ENCODE measurements at regions not wholly inside any gene's neighbourhood (a gene's known extent, or its start where the extent isn't known, plus 50 kb on each side); places are given as distances from the start of the nearest gene placed in this dataset.

GRCh38 chr2:52818958-52819357 is 948.6 kb upstream of the CHAC2 start:
- no peak overlapping the region for H3K27ac ChIP-seq
- no peak overlapping the region for H3K4me3 ChIP-seq
- H3K9me3 ChIP-seq, result no peaks in the 10 kb centered on the region
- no peaks in the 10 kb centered on the region for H3K36me3 ChIP-seq
- TF ChIP-seq POLR2A (IDR thresholded peaks at IDR 0.05) (no peak), CTCF (IDR thresholded peaks at IDR 0.05) (no peak)
- no peaks in the 10 kb centered on the region for H3K4me1 ChIP-seq
- H3K27me3 ChIP-seq, result no peaks in the 10 kb centered on the region
- no peak for DNase-seq
- intact Hi-C loops (cut with DNase I; ENCODE audit: low total_unique reads), result no loop called here

GRCh38 chr2:52810460-52810859 is 957.1 kb upstream of the CHAC2 start:
- Histone ChIP-seq H3K36me3 (no peaks in the 10 kb centered on the region), H3K9me3 (no peaks in the 10 kb centered on the region), H3K4me1 (no peaks in the 10 kb centered on the region), H3K27ac (no peak overlapping the region), H3K4me3 (no peak overlapping the region), H3K27me3 (no peaks in the 10 kb centered on the region)
- TF ChIP-seq CTCF (IDR thresholded peaks at IDR 0.05), result no peak
- TF ChIP-seq POLR2A (IDR thresholded peaks at IDR 0.05), result no peak
- DNase-seq, result no peak
- intact Hi-C loops (cut with DNase I; ENCODE audit: low total_unique reads), result no loop called here

GRCh38 chr2:52805901-52806410 is 961.6 kb upstream of the CHAC2 start:
- Histone ChIP-seq H3K4me3 (no peak overlapping the region), H3K36me3 (no peaks in the 10 kb centered on the region), H3K9me3 (peaks cover 0 to 3% of the 10 kb centered on the region in 2 donors), H3K27ac (no peak overlapping the region), H3K4me1 (no peaks in the 10 kb centered on the region), H3K27me3 (no peaks in the 10 kb centered on the region)
- TF ChIP-seq POLR2A (IDR thresholded peaks at IDR 0.05) (no peak), CTCF (IDR thresholded peaks at IDR 0.05) (no peak)
- DNase-seq, result no peak
- intact Hi-C loops (cut with DNase I; ENCODE audit: low total_unique reads), result no loop called here

DNA sequence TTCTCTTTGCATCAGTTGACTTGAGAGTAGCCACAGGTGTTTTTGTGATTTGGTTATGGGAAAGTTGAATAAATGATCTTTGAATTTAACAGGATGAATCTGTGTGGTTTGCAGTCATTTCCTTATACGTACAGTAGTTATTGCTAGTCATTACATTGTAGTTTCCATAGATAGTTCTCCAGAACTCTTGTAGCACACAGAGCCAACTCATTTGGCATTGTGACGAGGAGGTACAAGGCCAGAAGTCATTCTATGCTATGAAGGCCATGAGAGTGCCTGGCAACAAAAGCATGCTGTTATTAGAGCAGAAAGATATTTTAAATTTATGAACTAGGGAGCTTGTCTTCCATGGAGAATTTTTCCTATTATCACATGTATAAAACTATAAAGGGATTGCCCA is 973.0 kb upstream of the CHAC2 start:
- H3K27ac ChIP-seq, result no peak overlapping the region
- H3K4me3 ChIP-seq, result no peak overlapping the region

DNA sequence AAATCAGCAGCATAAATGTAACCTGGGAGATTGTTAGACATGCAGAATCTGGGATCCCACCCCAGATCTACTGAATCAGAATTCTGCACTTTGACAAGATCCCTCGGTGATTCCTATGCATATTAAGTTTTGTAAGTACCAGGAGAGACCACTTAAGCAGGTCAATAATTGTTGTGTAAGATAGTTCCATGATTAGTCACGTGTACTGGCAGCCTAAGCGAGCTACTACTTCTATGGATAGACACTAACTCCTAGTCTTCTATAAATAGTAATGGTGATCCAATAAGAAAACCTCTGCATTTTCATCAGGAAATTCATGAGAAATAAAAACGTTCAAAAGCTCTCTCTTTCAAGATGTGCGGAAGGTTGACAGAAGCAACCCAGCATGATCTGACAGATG is 988.2 kb upstream of the CHAC2 start:
- Histone ChIP-seq H3K9me3 (no peaks in the 10 kb centered on the region), H3K4me1 (no peaks in the 10 kb centered on the region), H3K36me3 (no peaks in the 10 kb centered on the region), H3K4me3 (no peak overlapping the region), H3K27ac (no peak overlapping the region), H3K27me3 (no peaks in the 10 kb centered on the region)
- no peak for DNase-seq
- TF ChIP-seq CTCF (IDR thresholded peaks at IDR 0.05) (no peak), POLR2A (IDR thresholded peaks at IDR 0.05) (no peak)
- intact Hi-C loops (cut with DNase I; ENCODE audit: low total_unique reads), result no loop called here

More for the DNA sequence above, 973.0 kb upstream of the CHAC2 start:
- H3K27me3 ChIP-seq, result no peaks in the 10 kb centered on the region
- TF ChIP-seq CTCF (IDR thresholded peaks at IDR 0.05), result no peak
- intact Hi-C loops (cut with DNase I; ENCODE audit: low total_unique reads), result no loop called here
- H3K4me1 ChIP-seq, result no peaks in the 10 kb centered on the region
- no peak for DNase-seq
- H3K36me3 ChIP-seq, result no peaks in the 10 kb centered on the region
- H3K9me3 ChIP-seq, result no peaks in the 10 kb centered on the region
